ENCODE measurements at regions not wholly inside any gene's neighbourhood (a gene's known extent, or its start where the extent isn't known, plus 50 kb on each side); places are given as distances from the start of the nearest gene placed in this dataset.
"Not testable (repeated sequence)": the region's sequence is repeated elsewhere in the genome, so short reads cannot be mapped to it uniquely, and the experiment has no call there.

GRCh38 chr5:97489010-97489840, 306.2 kb upstream of the RIOK2 start:
- no peak for DNase-seq

- DNase-seq = no peak
Measured at GRCh38 chr5:97494465-97494864, 311.4 kb upstream of the RIOK2 start.

GRCh38 chr5:97495301-97495700, 312.3 kb upstream of the RIOK2 start:
- DNase-seq = no peak

- no peak for DNase-seq
Measured at GRCh38 chr5:97496037-97496436, 313.0 kb upstream of the RIOK2 start.

GRCh38 chr5:97498657-97499056, 315.6 kb upstream of the RIOK2 start:
- DNase-seq = no peak

GRCh38 chr5:97499605-97500004, 316.6 kb upstream of the RIOK2 start:
- no peak for DNase-seq

- no peak for DNase-seq
Measured at GRCh38 chr5:97501286-97501964, 318.4 kb upstream of the RIOK2 start.

GRCh38 chr5:97501965-97502305, 318.9 kb upstream of the RIOK2 start:
- DNase-seq = no peak

- DNase-seq = no peak
Measured at GRCh38 chr5:97508864-97509263, 325.8 kb upstream of the RIOK2 start.

GRCh38 chr5:97519565-97519964, 336.5 kb upstream of the RIOK2 start:
- not testable (repeated sequence) for DNase-seq

GRCh38 chr5:97523336-97523735, 340.3 kb upstream of the RIOK2 start:
- not testable (repeated sequence) for DNase-seq

GRCh38 chr5:97525780-97526179, 342.7 kb upstream of the RIOK2 start:
- DNase-seq = no peak

GRCh38 chr5:97528941-97529340, 345.9 kb upstream of the RIOK2 start:
- DNase-seq = peak; percentile 48

GRCh38 chr5:97529354-97529985, 346.4 kb upstream of the RIOK2 start:
- DNase-seq = no peak

GRCh38 chr5:97531549-97531948, 348.5 kb upstream of the RIOK2 start:
- DNase-seq = no peak

GRCh38 chr5:97534166-97534565, 351.1 kb upstream of the RIOK2 start:
- DNase-seq = no peak

- no peak for DNase-seq
Measured at GRCh38 chr5:97536683-97537082, 353.6 kb upstream of the RIOK2 start.

GRCh38 chr5:97538912-97539311, 355.9 kb upstream of the RIOK2 start:
- no peak for DNase-seq

- DNase-seq = no peak
Measured at GRCh38 chr5:97541864-97542263, 358.8 kb upstream of the RIOK2 start.

GRCh38 chr5:97542469-97542868, 359.4 kb upstream of the RIOK2 start:
- DNase-seq = no peak

- DNase-seq = no peak
Measured at GRCh38 chr5:97543166-97543565, 360.1 kb upstream of the RIOK2 start.

GRCh38 chr5:97544240-97544639, 361.2 kb upstream of the RIOK2 start:
- no peak for DNase-seq

- no peak for DNase-seq
Measured at GRCh38 chr5:97544678-97545077, 361.6 kb upstream of the RIOK2 start.

GRCh38 chr5:97545446-97545845, 362.4 kb upstream of the RIOK2 start:
- DNase-seq = no peak
